ENCODE measurements at regions not wholly inside any gene's neighbourhood (a gene's known extent, or its start where the extent isn't known, plus 50 kb on each side); places are given as distances from the start of the nearest gene placed in this dataset.

GRCh38 chr2:137812517-137812916 is 151.8 kb upstream of the HNMT start:
- H3K4me3 ChIP-seq (ENCODE audit: control insufficient read depth, low read depth, low read length) = no peak overlapping the region
- no peak for DNase-seq (ENCODE audit: low read depth)
- no peak for TF ChIP-seq CTCF (conservative IDR thresholded peaks at IDR 0.05; ENCODE audit: control insufficient read depth, insufficient read depth, low read depth, low read length)

- H3K4me3 ChIP-seq (ENCODE audit: control insufficient read depth, low read depth, low read length) = no peak overlapping the region
- TF ChIP-seq CTCF (conservative IDR thresholded peaks at IDR 0.05; ENCODE audit: control insufficient read depth, insufficient read depth, low read depth, low read length) = no peak
- DNase-seq (ENCODE audit: low read depth) = no peak
These were observed 151.1 kb upstream of the HNMT start for GRCh38 chr2:137813176-137813575.

GRCh38 chr2:137817058-137817457 is 147.2 kb upstream of the HNMT start:
- TF ChIP-seq CTCF (conservative IDR thresholded peaks at IDR 0.05; ENCODE audit: control insufficient read depth, insufficient read depth, low read depth, low read length) = no peak
- DNase-seq (ENCODE audit: low read depth) = no peak
- H3K4me3 ChIP-seq (ENCODE audit: control insufficient read depth, low read depth, low read length) = no peak overlapping the region

- TF ChIP-seq CTCF (conservative IDR thresholded peaks at IDR 0.05; ENCODE audit: control insufficient read depth, insufficient read depth, low read depth, low read length) = no peak
- no peak overlapping the region for H3K4me3 ChIP-seq (ENCODE audit: control insufficient read depth, low read depth, low read length)
These were observed 141.1 kb upstream of the HNMT start for GRCh38 chr2:137823196-137823595.

GRCh38 chr2:137824501-137824900 is 139.8 kb upstream of the HNMT start:
- no peak for TF ChIP-seq CTCF (conservative IDR thresholded peaks at IDR 0.05; ENCODE audit: control insufficient read depth, insufficient read depth, low read depth, low read length)
- H3K4me3 ChIP-seq (ENCODE audit: control insufficient read depth, low read depth, low read length) = no peak overlapping the region
- DNase-seq (ENCODE audit: low read depth) = no peak

More at GRCh38 chr2:137823196-137823595, 141.1 kb upstream of the HNMT start:
- DNase-seq (ENCODE audit: low read depth) = no peak

GRCh38 chr2:137826373-137827372 is 137.6 kb upstream of the HNMT start:
- DNase-seq (ENCODE audit: low read depth) = no peak
- H3K4me3 ChIP-seq (ENCODE audit: control insufficient read depth, low read depth, low read length) = no peak overlapping the region

More at GRCh38 chr2:137826373-137827372, 137.6 kb upstream of the HNMT start:
- no peak for TF ChIP-seq CTCF (conservative IDR thresholded peaks at IDR 0.05; ENCODE audit: control insufficient read depth, insufficient read depth, low read depth, low read length)

Data from fibroblast of mammary gland (primary cell).